CD4-positive, alpha-beta T cell (primary cell): ENCODE measurements at regions not wholly inside any gene's neighbourhood (a gene's known extent, or its start where the extent isn't known, plus 50 kb on each side); places are given as distances from the start of the nearest gene placed in this dataset.

Experiments used
- ATAC-seq: fragments of 200-7000 bp; cut with Tn5 transposase; one replicate; pipeline ENCODE4 v1.10.0; 2022; ENCODE audit warnings: mild to moderate bottlenecking; ENCODE audit not compliant: poor library complexity
- CTCF ChIA-PET: fragments of 350-600 bp; sonication (Branson Sonifier 250); formaldehyde crosslinking; loops from one replicate; lab custom pipeline; 2021; ENCODE audit warnings: antibody characterized with exemption, inconsistent platforms; lab: Charles Lee
- POLR2A ChIA-PET: fragments of 350-600 bp; sonication (Branson Sonifier 250); formaldehyde crosslinking; loops from one replicate; lab custom pipeline; 2021; ENCODE audit warnings: antibody characterized with exemption, inconsistent platforms; lab: Charles Lee
- DNase-seq, 14 experiments: peaks; one replicate each; pipeline ENCODE4 v3.0.0-alpha.2; 2013 to 2020; ENCODE audit warnings: mixed read lengths in 2 of 14
- H3K27ac ChIP-seq, 2 donors: one replicate each; pipeline versions ENCODE4 v1.5.1 to v1.7.0; 2013; ENCODE audit warnings: low read length in 2 of 2, low read depth in 1 of 2, mild to moderate bottlenecking in 1 of 2
- H3K27me3 ChIP-seq, 2 experiments: 1 replicate in 1 of 2; 2 replicates in 1 of 2; pipeline versions ENCODE4 v1.6.1 to v1.7.0; 2013; ENCODE audit warnings: low read length in 2 of 2, control low read depth in 1 of 2, mild to moderate bottlenecking in 1 of 2, moderate library complexity in 1 of 2; ENCODE audit not compliant: insufficient read depth in 2 of 2, control insufficient read depth in 1 of 2
- H3K36me3 ChIP-seq: one replicate; pipeline ENCODE4 v1.6.1; 2013; ENCODE audit warnings: low read length, control low read depth; ENCODE audit not compliant: insufficient read depth
- H3K4me1 ChIP-seq: one replicate; pipeline ENCODE4 v1.6.1; 2013; ENCODE audit warnings: low read length, control low read depth; ENCODE audit not compliant: insufficient read depth
- H3K4me3 ChIP-seq: one replicate; pipeline ENCODE4 v1.5.1; 2013; ENCODE audit warnings: mild to moderate bottlenecking, low read length, moderate library complexity
- H3K9me3 ChIP-seq, 2 experiments: 1 replicate in 1 of 2; 2 replicates in 1 of 2; pipeline versions ENCODE4 v1.6.1 to v1.7.0; 2013; ENCODE audit warnings: low read length in 2 of 2, mild to moderate bottlenecking in 2 of 2, control low read depth in 1 of 2, moderate library complexity in 1 of 2; ENCODE audit not compliant: control insufficient read depth in 1 of 2, insufficient read depth in 1 of 2
- H3K27ac Mint-ChIP-seq: one replicate; pipeline ENCODE4 v1.8.0; 2020; ENCODE audit warnings: mixed read lengths
- H3K27me3 Mint-ChIP-seq: one replicate; pipeline ENCODE4 v1.8.0; 2021; ENCODE audit warnings: mixed read lengths
- H3K36me3 Mint-ChIP-seq: one replicate; pipeline ENCODE4 v1.8.0; 2021; ENCODE audit warnings: low read depth, mixed read lengths
- H3K4me1 Mint-ChIP-seq: one replicate; pipeline ENCODE4 v1.8.0; 2021; ENCODE audit warnings: low read depth, mixed read lengths
- H3K4me3 Mint-ChIP-seq: one replicate; pipeline ENCODE4 v1.8.0; 2020; ENCODE audit warnings: mild to moderate bottlenecking, mixed read lengths
- H3K9me3 Mint-ChIP-seq: one replicate; pipeline ENCODE4 v1.8.0; 2020; ENCODE audit warnings: mixed read lengths
- intact Hi-C, 2 experiments: fragments of 100-400 bp; cut with DNase I in 1 of 2; cut with micrococcal nuclease in 1 of 2; formaldehyde crosslinking; loops; one replicate each; pipeline versions ENCODE4 v1.15.1 to v1.9.0; 2023 to 2025; cut with DNase I, micrococcal nuclease
- TF ChIP-seq, protein P1 (sequence below): fragments of 200-600 bp; IDR thresholded peaks from one replicate; pipeline ENCODE4 v1.8.0; 2022; ENCODE audit warnings: antibody characterized with exemption, mild to moderate bottlenecking

- H3K27me3 ChIP-seq, result no peaks in the 10 kb centered on the region
- Mint-ChIP-seq H3K9me3 (peaks cover 2% of the 10 kb centered on the region), H3K4me3 (no peak overlapping the region), H3K36me3 (no peaks in the 10 kb centered on the region), H3K4me1 (no peaks in the 10 kb centered on the region), H3K27me3 (no peaks in the 10 kb centered on the region), H3K27ac (no peak overlapping the region)
- H3K36me3 ChIP-seq, result no peaks in the 10 kb centered on the region
- ChIA-PET CTCF (no interaction called here), POLR2A (no interaction called here)
- H3K9me3 ChIP-seq, result no peaks in the 10 kb centered on the region
- H3K4me3 ChIP-seq, result no peak overlapping the region
- intact Hi-C loops, result no loop called here
- TF ChIP-seq, protein P1, sequence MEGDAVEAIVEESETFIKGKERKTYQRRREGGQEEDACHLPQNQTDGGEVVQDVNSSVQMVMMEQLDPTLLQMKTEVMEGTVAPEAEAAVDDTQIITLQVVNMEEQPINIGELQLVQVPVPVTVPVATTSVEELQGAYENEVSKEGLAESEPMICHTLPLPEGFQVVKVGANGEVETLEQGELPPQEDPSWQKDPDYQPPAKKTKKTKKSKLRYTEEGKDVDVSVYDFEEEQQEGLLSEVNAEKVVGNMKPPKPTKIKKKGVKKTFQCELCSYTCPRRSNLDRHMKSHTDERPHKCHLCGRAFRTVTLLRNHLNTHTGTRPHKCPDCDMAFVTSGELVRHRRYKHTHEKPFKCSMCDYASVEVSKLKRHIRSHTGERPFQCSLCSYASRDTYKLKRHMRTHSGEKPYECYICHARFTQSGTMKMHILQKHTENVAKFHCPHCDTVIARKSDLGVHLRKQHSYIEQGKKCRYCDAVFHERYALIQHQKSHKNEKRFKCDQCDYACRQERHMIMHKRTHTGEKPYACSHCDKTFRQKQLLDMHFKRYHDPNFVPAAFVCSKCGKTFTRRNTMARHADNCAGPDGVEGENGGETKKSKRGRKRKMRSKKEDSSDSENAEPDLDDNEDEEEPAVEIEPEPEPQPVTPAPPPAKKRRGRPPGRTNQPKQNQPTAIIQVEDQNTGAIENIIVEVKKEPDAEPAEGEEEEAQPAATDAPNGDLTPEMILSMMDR, result no peak
- H3K4me1 ChIP-seq, result no peaks in the 10 kb centered on the region
- no peak overlapping the region for H3K27ac ChIP-seq
- ATAC-seq, result no peak
- no peak for DNase-seq
These were observed 361.2 kb downstream of the FSIP2 start for GRCh38 chr2:186099826-186100225.

DNA sequence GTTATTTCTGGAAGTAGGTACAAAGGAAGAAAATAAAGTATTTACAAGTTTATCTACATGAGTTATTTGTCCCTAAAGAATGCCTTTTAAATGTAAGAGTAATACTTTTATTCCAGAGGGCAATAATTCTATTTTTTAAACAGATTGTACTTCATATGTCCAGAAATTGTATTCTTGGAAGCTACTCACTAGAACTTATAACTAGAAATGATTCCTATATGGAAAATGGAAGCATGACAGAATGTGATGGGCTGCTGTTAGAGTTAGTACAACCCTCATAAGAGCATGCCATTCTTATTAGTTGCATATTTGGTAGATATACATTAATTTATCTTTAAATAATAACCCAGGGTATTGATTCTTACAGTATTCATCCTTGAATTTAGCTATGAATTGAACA, 362.0 kb downstream of the FSIP2 start:
- H3K4me3 Mint-ChIP-seq, result no peak overlapping the region
- intact Hi-C loops, result no loop called here
- ChIA-PET POLR2A (no interaction called here), CTCF (no interaction called here)
- H3K9me3 ChIP-seq, result no peaks in the 10 kb centered on the region
- H3K27me3 Mint-ChIP-seq, result no peaks in the 10 kb centered on the region
- H3K4me1 Mint-ChIP-seq, result no peaks in the 10 kb centered on the region
- TF ChIP-seq, protein P1, result no peak
- no peaks in the 10 kb centered on the region for H3K27me3 ChIP-seq
- H3K4me1 ChIP-seq, result no peaks in the 10 kb centered on the region
- ATAC-seq (no peak), DNase-seq (no peak)
- no peak overlapping the region for H3K27ac ChIP-seq
- H3K4me3 ChIP-seq, result no peak overlapping the region
- no peak overlapping the region for H3K27ac Mint-ChIP-seq
- no peaks in the 10 kb centered on the region for H3K36me3 ChIP-seq
- H3K9me3 Mint-ChIP-seq, result no peaks in the 10 kb centered on the region
- H3K36me3 Mint-ChIP-seq, result no peaks in the 10 kb centered on the region

- Histone ChIP-seq H3K4me1 (no peaks in the 10 kb centered on the region), H3K27ac (no peak overlapping the region), H3K4me3 (no peak overlapping the region), H3K36me3 (no peaks in the 10 kb centered on the region), H3K9me3 (no peaks in the 10 kb centered on the region), H3K27me3 (no peaks in the 10 kb centered on the region)
- no peak overlapping the region for H3K27ac Mint-ChIP-seq
- no peaks in the 10 kb centered on the region for H3K4me1 Mint-ChIP-seq
- TF ChIP-seq, protein P1, result no peak
- no peaks in the 10 kb centered on the region for H3K36me3 Mint-ChIP-seq
- ChIA-PET CTCF (no interaction called here), POLR2A (no interaction called here)
- H3K9me3 Mint-ChIP-seq, result no peaks in the 10 kb centered on the region
- intact Hi-C loops, result no loop called here
- ATAC-seq, result no peak
- DNase-seq, result no peak
- no peak overlapping the region for H3K4me3 Mint-ChIP-seq
- H3K27me3 Mint-ChIP-seq, result no peaks in the 10 kb centered on the region
These were observed 363.0 kb downstream of the FSIP2 start for GRCh38 chr2:186101616-186102015.
